DND-41 (cell line): ENCODE measurements at regions not wholly inside any gene's neighbourhood (a gene's known extent, or its start where the extent isn't known, plus 50 kb on each side); places are given as distances from the start of the nearest gene placed in this dataset.

Source experiments
- ATAC-seq: fragments of 200-7000 bp; cut with Tn5 transposase; 3 replicates; pipeline ENCODE4 v1.9.1; 2021; ENCODE audit warnings: low read depth; ENCODE audit not compliant: insufficient read depth
- DNase-seq: peaks from one replicate; pipeline ENCODE4 v3.0.0-alpha.2; 2020
- H2AFZ ChIP-seq: 2 replicates; pipeline ENCODE4 v1.6.0; 2012; ENCODE audit warnings: low read depth, low read length
- H3K27ac ChIP-seq: 2 replicates; pipeline ENCODE4 v1.5.1; 2012; ENCODE audit warnings: low read length, inconsistent platforms
- H3K27me3 ChIP-seq: fragments of 200-600 bp; sonication (generic); 2 replicates; pipeline ENCODE4 v1.6.0; 2012; ENCODE audit warnings: low read length, mild to moderate bottlenecking, inconsistent platforms; ENCODE audit not compliant: insufficient read depth, poor library complexity
- H3K36me3 ChIP-seq: 2 replicates; pipeline ENCODE4 v1.5.1; 2012; ENCODE audit warnings: low read length, inconsistent platforms; ENCODE audit not compliant: insufficient read depth
- H3K4me1 ChIP-seq: 2 replicates; pipeline ENCODE4 v1.5.1; 2012; ENCODE audit warnings: mild to moderate bottlenecking, low read length; ENCODE audit not compliant: insufficient read depth
- H3K4me2 ChIP-seq: 2 replicates; pipeline ENCODE4 v1.6.0; 2012; ENCODE audit warnings: mild to moderate bottlenecking, moderate library complexity, low read length, inconsistent platforms; ENCODE audit not compliant: insufficient read depth
- H3K4me3 ChIP-seq, 2 experiments: fragments of 200-600 bp in 1 of 2; shearing (Covaris generic) in 1 of 2; 2 replicates each; pipeline ENCODE4 v1.5.1; 2012 to 2016; ENCODE audit warnings: inconsistent platforms in 2 of 2, low read length in 2 of 2, mild to moderate bottlenecking in 2 of 2, low read depth in 1 of 2, moderate library complexity in 1 of 2
- H3K79me2 ChIP-seq: 2 replicates; pipeline ENCODE4 v1.6.0; 2012; ENCODE audit warnings: low read length, inconsistent platforms; ENCODE audit not compliant: insufficient read depth
- H3K9ac ChIP-seq: 2 replicates; pipeline ENCODE4 v1.6.0; 2012; ENCODE audit warnings: low read depth, mild to moderate bottlenecking, inconsistent platforms, low read length, moderate library complexity
- H3K9me3 ChIP-seq: 2 replicates; pipeline ENCODE4 v1.5.1; 2012; ENCODE audit warnings: low read length, moderate library complexity, mild to moderate bottlenecking, inconsistent platforms; ENCODE audit not compliant: insufficient read depth, severe bottlenecking
- H4K20me1 ChIP-seq: 2 replicates; pipeline ENCODE4 v1.6.0; 2012; ENCODE audit warnings: low read length; ENCODE audit not compliant: insufficient read depth
- EZH2 ChIP-seq: IDR thresholded peaks from 3 replicates; pipeline ENCODE4 v1.6.1; 2012; ENCODE audit warnings: borderline replicate concordance, low read depth, mild to moderate bottlenecking, moderate library complexity, low read length, inconsistent platforms; ENCODE audit not compliant: severe bottlenecking
- TF ChIP-seq, protein P1 (sequence below): IDR thresholded peaks from 2 replicates; pipeline ENCODE4 v1.5.1; 2012; ENCODE audit warnings: borderline replicate concordance, low read length, moderate library complexity, mild to moderate bottlenecking; ENCODE audit not compliant: poor library complexity, severe bottlenecking; ENCODE audit errors: extremely low read depth

DNA sequence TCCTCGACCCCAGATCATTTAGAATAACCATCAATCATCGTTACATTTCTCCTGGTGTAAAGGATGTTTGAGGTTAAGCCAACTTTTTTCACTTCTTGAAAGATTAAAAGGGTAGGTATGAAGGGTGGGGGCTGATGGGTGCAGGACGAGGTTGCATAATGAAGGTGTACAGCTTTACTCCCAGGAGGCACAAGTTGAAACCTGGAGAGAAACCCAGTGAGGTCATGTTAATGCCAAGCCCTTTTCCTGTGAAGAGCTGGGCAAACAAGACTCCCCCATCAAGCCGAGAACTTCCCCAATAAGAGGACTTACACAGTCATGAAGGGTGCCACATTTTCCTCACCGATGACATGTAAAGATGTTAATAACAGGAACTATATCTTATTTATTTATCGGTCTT is 84.3 kb downstream of the FZD10 start:
- no peaks in the 10 kb centered on the region for H3K4me1 ChIP-seq
- no peak overlapping the region for H2AFZ ChIP-seq
- peaks cover 3% of the 10 kb centered on the region for H3K27me3 ChIP-seq
- DNase-seq (no peak), ATAC-seq (no peak)
- H3K9ac ChIP-seq = no peak overlapping the region
- H3K27ac ChIP-seq = no peak overlapping the region
- H3K36me3 ChIP-seq = no peaks in the 10 kb centered on the region
- no peaks in the 10 kb centered on the region for H4K20me1 ChIP-seq
- TF ChIP-seq EZH2 = no peak
- TF ChIP-seq, protein P1, sequence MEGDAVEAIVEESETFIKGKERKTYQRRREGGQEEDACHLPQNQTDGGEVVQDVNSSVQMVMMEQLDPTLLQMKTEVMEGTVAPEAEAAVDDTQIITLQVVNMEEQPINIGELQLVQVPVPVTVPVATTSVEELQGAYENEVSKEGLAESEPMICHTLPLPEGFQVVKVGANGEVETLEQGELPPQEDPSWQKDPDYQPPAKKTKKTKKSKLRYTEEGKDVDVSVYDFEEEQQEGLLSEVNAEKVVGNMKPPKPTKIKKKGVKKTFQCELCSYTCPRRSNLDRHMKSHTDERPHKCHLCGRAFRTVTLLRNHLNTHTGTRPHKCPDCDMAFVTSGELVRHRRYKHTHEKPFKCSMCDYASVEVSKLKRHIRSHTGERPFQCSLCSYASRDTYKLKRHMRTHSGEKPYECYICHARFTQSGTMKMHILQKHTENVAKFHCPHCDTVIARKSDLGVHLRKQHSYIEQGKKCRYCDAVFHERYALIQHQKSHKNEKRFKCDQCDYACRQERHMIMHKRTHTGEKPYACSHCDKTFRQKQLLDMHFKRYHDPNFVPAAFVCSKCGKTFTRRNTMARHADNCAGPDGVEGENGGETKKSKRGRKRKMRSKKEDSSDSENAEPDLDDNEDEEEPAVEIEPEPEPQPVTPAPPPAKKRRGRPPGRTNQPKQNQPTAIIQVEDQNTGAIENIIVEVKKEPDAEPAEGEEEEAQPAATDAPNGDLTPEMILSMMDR = no peak
- no peak overlapping the region for H3K4me3 ChIP-seq
- no peaks in the 10 kb centered on the region for H3K9me3 ChIP-seq
- no peaks in the 10 kb centered on the region for H3K79me2 ChIP-seq
- no peak overlapping the region for H3K4me2 ChIP-seq

DNA sequence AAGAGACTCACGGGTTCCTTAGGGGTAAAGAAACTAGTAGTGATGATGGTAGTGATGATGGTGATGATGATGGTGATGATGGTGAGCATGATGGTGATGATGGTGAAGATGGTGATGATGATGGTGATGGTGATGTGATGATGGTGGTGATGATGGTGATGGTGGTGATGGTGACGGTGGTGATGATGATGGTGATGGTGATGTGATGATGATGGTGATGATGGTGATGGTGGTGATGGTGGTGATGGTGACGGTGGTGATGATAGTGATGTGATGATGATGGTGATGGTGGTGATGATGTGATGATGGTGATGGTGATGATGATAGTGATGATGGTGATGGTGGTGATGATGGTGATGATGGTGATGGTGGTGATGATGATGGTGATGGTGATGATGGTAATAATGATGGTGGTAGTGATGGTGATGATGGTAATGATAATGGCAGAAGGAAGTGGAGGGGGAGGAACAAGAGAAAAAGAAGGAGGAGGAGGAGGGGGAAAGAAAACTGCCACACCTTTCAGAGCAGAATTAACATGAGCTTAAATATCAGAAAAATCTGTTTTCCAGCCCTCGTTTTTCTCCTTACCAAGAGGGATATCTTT is 85.5 kb downstream of the FZD10 start:
- TF ChIP-seq, protein P1 = no peak
- no peak for TF ChIP-seq EZH2
- peaks cover 6% of the 10 kb centered on the region for H3K27me3 ChIP-seq
- no peak overlapping the region for H3K4me3 ChIP-seq
- H3K36me3 ChIP-seq = no peaks in the 10 kb centered on the region
- H3K79me2 ChIP-seq = no peaks in the 10 kb centered on the region
- H2AFZ ChIP-seq = no peak overlapping the region
- no peak overlapping the region for H3K27ac ChIP-seq
- ATAC-seq = no peak
- no peaks in the 10 kb centered on the region for H3K9me3 ChIP-seq
- no peaks in the 10 kb centered on the region for H4K20me1 ChIP-seq
- no peak for DNase-seq
- H3K9ac ChIP-seq = no peak overlapping the region
- no peak overlapping the region for H3K4me2 ChIP-seq
- H3K4me1 ChIP-seq = no peaks in the 10 kb centered on the region

DNA sequence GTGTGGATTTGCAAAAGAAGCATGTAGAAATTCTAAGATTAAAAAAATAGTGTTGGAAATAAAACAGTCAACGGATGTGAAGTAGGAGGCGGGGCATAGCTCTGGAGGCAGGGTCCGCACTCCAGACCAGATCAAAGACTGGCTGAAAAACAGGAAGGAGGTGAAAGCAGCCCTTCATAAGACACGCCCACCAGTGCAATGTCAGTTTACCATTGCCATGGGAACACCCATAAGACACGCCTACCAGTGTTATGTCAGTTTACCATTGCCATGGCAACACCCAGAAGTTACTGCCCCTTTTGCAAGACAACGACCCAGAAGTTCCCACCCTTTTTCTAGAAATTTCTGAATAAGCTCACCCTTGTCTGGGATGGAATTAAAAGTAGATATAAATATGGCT is 87.1 kb downstream of the FZD10 start:
- Histone ChIP-seq H4K20me1 (no peaks in the 10 kb centered on the region), H3K4me2 (no peak overlapping the region), H3K4me1 (peaks cover 2% of the 10 kb centered on the region; the same call in 1 of the 2 replicates), H3K36me3 (no peaks in the 10 kb centered on the region), H3K79me2 (no peaks in the 10 kb centered on the region), H3K9me3 (no peaks in the 10 kb centered on the region), H3K27me3 (peaks cover 6% of the 10 kb centered on the region), H3K4me3 (no peak overlapping the region), H2AFZ (no peak overlapping the region), H3K27ac (no peak overlapping the region), H3K9ac (no peak overlapping the region)
- ATAC-seq = no peak
- TF ChIP-seq EZH2 = no peak
- TF ChIP-seq, protein P1 = no peak
- no peak for DNase-seq

DNA sequence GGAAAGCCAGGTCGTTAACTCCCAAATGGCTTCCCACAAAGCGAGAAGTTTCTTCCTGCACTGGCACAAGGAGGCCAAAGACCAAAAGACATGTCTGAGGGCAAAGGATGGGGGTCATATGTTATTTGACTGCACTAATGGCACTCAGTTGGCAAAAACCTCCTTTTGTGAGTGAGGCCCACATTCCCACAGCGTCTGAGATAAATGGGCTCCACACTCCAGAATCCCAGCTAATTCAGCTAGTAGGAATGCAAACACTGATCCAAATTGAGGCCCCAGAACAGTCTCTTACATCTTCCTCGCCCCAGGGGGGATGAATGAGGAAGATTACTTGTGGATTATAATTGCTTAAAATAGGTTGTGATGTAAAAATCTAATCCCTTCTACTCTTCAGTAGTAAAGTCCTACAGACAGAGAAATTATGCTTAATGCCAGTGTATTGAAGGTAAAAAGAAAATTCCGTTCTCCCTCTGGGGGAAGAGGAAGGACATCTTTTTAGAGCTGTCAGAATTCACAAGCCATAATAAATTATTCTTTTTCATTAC is 86.4 kb upstream of the PIWIL1 start:
- TF ChIP-seq, protein P1 = no peak
- TF ChIP-seq EZH2 = no peak
- Histone ChIP-seq H3K36me3 (no peaks in the 10 kb centered on the region), H3K9me3 (no peaks in the 10 kb centered on the region), H4K20me1 (no peaks in the 10 kb centered on the region), H3K9ac (no peak overlapping the region), H3K4me2 (no peak overlapping the region), H3K27ac (no peak overlapping the region), H3K4me3 (no peak overlapping the region), H3K79me2 (no peaks in the 10 kb centered on the region), H2AFZ (no peak overlapping the region), H3K4me1 (peaks cover 2% of the 10 kb centered on the region; the same call in 1 of the 2 replicates), H3K27me3 (peaks cover 6% of the 10 kb centered on the region)
- ATAC-seq = no peak
- DNase-seq = no peak
